Transverse colon (tissue), 4 donors: ENCODE measurements at regions not wholly inside any gene's neighbourhood (a gene's known extent, or its start where the extent isn't known, plus 50 kb on each side); places are given as distances from the start of the nearest gene placed in this dataset.

Experiments
- POLR2A ChIP-seq: fragments of 450-650 bp; IDR thresholded peaks from one replicate; pipeline ENCODE4 v1.6.1; 2016; ENCODE audit warnings: antibody characterized with exemption, mild to moderate bottlenecking, moderate library complexity
- POLR2AphosphoS5 ChIP-seq, 3 donors: sonication (generic); formaldehyde crosslinking; IDR thresholded peaks; one replicate each; pipeline ENCODE4 v1.6.1; 2016; ENCODE audit warnings: antibody characterized with exemption in 3 of 3
- TF ChIP-seq, protein P1 (sequence below), 5 experiments: fragments of 200-600 bp in 3 of 5; fragments of 450-650 bp in 2 of 5; sonication (generic) in 3 of 5; IDR thresholded peaks; 1 replicate in 2 of 5; 2 replicates in 3 of 5; pipeline ENCODE4 v1.5.1; 2016 to 2017; ENCODE audit warnings: antibody characterized with exemption in 5 of 5, inconsistent platforms in 3 of 5, mild to moderate bottlenecking in 2 of 5, moderate library complexity in 1 of 5

DNA sequence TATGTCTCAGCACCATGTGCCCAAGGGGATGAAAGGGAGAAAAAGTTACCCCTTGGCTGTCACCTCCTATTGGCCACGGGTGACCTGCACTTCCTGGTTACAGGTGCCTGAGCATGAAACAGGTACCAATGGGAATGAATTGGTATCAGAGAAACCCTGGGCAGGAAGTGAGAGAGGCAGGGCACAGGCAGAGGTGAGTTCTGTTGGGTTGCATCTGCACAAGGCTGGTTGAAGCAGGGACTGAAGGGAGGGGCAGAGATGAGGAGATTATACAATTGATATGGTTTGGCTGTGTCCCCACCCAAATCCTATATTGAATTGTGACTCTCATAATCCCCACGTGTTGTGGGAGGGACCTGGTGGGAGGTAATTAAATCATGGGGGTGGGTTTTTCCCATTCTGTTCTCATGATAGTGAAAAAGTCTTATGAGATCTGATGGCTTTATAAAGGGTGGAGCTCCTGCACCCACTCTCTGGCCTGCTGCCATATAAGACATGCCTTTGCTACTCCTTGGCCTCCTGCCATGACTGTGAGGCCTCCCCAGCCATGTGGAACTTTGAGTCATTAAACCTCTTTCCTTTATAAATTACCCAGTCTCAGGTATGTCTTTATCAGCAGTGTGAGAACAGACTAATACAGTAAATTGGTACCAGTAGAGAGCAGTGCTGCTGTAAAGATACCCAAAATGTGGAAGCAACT lies 291.8 kb downstream of the LRFN2 start:
- TF ChIP-seq POLR2A (no peak), POLR2AphosphoS5 (IDR thresholded peaks at IDR 0.05) (no peak)
- TF ChIP-seq, protein P1, sequence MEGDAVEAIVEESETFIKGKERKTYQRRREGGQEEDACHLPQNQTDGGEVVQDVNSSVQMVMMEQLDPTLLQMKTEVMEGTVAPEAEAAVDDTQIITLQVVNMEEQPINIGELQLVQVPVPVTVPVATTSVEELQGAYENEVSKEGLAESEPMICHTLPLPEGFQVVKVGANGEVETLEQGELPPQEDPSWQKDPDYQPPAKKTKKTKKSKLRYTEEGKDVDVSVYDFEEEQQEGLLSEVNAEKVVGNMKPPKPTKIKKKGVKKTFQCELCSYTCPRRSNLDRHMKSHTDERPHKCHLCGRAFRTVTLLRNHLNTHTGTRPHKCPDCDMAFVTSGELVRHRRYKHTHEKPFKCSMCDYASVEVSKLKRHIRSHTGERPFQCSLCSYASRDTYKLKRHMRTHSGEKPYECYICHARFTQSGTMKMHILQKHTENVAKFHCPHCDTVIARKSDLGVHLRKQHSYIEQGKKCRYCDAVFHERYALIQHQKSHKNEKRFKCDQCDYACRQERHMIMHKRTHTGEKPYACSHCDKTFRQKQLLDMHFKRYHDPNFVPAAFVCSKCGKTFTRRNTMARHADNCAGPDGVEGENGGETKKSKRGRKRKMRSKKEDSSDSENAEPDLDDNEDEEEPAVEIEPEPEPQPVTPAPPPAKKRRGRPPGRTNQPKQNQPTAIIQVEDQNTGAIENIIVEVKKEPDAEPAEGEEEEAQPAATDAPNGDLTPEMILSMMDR (IDR thresholded peaks at IDR 0.05), result no peak
